H9 (cell line): ENCODE measurements at regions not wholly inside any gene's neighbourhood (a gene's known extent, or its start where the extent isn't known, plus 50 kb on each side); places are given as distances from the start of the nearest gene placed in this dataset.

Experiments
- DNase-seq: peaks from one replicate; pipeline ENCODE4 v3.0.0-alpha.2; 2017
- H2AFZ ChIP-seq: one replicate; pipeline ENCODE4 v1.6.1; 2013; ENCODE audit warnings: mild to moderate bottlenecking, low read length, control low read depth, moderate library complexity
- H2AK5ac ChIP-seq: 2 replicates; pipeline ENCODE4 v1.6.1; 2013; ENCODE audit warnings: low read length, control low read depth, mixed read lengths; ENCODE audit not compliant: insufficient read length
- H2BK120ac ChIP-seq: one replicate; pipeline ENCODE4 v1.6.1; 2013; ENCODE audit warnings: low read depth, mild to moderate bottlenecking, low read length, control low read depth, inconsistent platforms; ENCODE audit not compliant: poor library complexity, severe bottlenecking
- H2BK12ac ChIP-seq: 2 replicates; pipeline ENCODE4 v1.6.1; 2013; ENCODE audit warnings: low read length, control low read depth, mixed read lengths, low read depth; ENCODE audit not compliant: insufficient read length
- H2BK15ac ChIP-seq: 2 replicates; pipeline ENCODE4 v1.6.1; 2013; ENCODE audit warnings: low read depth, low read length, control low read depth
- H2BK20ac ChIP-seq: one replicate; pipeline ENCODE4 v1.6.1; 2013; ENCODE audit warnings: low read depth, mild to moderate bottlenecking, low read length, control low read depth, inconsistent platforms; ENCODE audit not compliant: poor library complexity, severe bottlenecking
- H2BK5ac ChIP-seq: 2 replicates; pipeline ENCODE4 v1.6.1; 2013; ENCODE audit warnings: low read length, control low read depth, mixed read lengths; ENCODE audit not compliant: insufficient read length
- H3K14ac ChIP-seq: 2 replicates; pipeline ENCODE4 v1.6.1; 2013; ENCODE audit warnings: low read length, control low read depth; ENCODE audit not compliant: insufficient read depth
- H3K18ac ChIP-seq: 2 replicates; pipeline ENCODE4 v1.6.1; 2013; ENCODE audit warnings: low read depth, mild to moderate bottlenecking, mixed read lengths, low read length, control low read depth; ENCODE audit not compliant: insufficient read length
- H3K23ac ChIP-seq: 2 replicates; pipeline ENCODE4 v1.6.1; 2013; ENCODE audit warnings: low read length, control low read depth, mixed read lengths, low read depth; ENCODE audit not compliant: insufficient read length
- H3K23me2 ChIP-seq: 2 replicates; pipeline ENCODE4 v1.6.1; 2013; ENCODE audit warnings: low read depth, mild to moderate bottlenecking, mixed read lengths, low read length, control low read depth; ENCODE audit not compliant: insufficient read length, poor library complexity, severe bottlenecking
- H3K27ac ChIP-seq: 2 replicates; pipeline ENCODE4 v1.5.1; 2013; ENCODE audit warnings: low read length, control low read depth, mixed read lengths, low read depth; ENCODE audit not compliant: insufficient read length
- H3K27me3 ChIP-seq: 2 replicates; pipeline ENCODE4 v1.6.1; 2013; ENCODE audit warnings: low read length, control low read depth, inconsistent platforms; ENCODE audit not compliant: insufficient read depth
- H3K4ac ChIP-seq: 2 replicates; pipeline ENCODE4 v1.6.1; 2013; ENCODE audit warnings: low read depth, mild to moderate bottlenecking, control low read depth, inconsistent platforms, low read length, moderate library complexity
- H3K4me1 ChIP-seq: 2 replicates; pipeline ENCODE4 v1.6.1; 2013; ENCODE audit warnings: low read length, control low read depth, inconsistent platforms; ENCODE audit not compliant: insufficient read depth
- H3K4me2 ChIP-seq: 2 replicates; pipeline ENCODE4 v1.6.1; 2013; ENCODE audit warnings: low read length, control low read depth, mixed read lengths; ENCODE audit not compliant: insufficient read length, insufficient read depth
- H3K56ac ChIP-seq: 2 replicates; pipeline ENCODE4 v1.6.1; 2013; ENCODE audit warnings: low read depth, mild to moderate bottlenecking, mixed read lengths, low read length, control low read depth; ENCODE audit not compliant: insufficient read length
- H3K79me1 ChIP-seq: 2 replicates; pipeline ENCODE4 v1.6.1; 2013; ENCODE audit warnings: low read depth, mild to moderate bottlenecking, moderate library complexity, low read length, control low read depth, inconsistent platforms; ENCODE audit not compliant: insufficient read depth, poor library complexity, severe bottlenecking
- H3K79me2 ChIP-seq: 2 replicates; pipeline ENCODE4 v1.6.1; 2013; ENCODE audit warnings: low read length, control low read depth, inconsistent platforms; ENCODE audit not compliant: insufficient read depth
- H3K9ac ChIP-seq: 2 replicates; pipeline ENCODE4 v1.6.1; 2013; ENCODE audit warnings: low read length, control low read depth, mixed read lengths; ENCODE audit not compliant: insufficient read length; ENCODE audit errors: extremely low read depth
- H3K9me3 ChIP-seq: one replicate; pipeline ENCODE4 v1.6.1; 2013; ENCODE audit warnings: low read depth, low read length, inconsistent platforms; ENCODE audit not compliant: control insufficient read depth
- H3T11ph ChIP-seq: one replicate; pipeline ENCODE4 v1.6.1; 2013; ENCODE audit warnings: mild to moderate bottlenecking, low read length, control low read depth, inconsistent platforms
- H4K20me1 ChIP-seq: one replicate; pipeline ENCODE4 v1.6.1; 2013; ENCODE audit not compliant: control insufficient read depth, insufficient read length, insufficient read depth
- H4K5ac ChIP-seq: 2 replicates; pipeline ENCODE4 v1.6.1; 2013; ENCODE audit warnings: low read depth, mild to moderate bottlenecking, mixed read lengths, low read length, control low read depth; ENCODE audit not compliant: insufficient read length
- H4K8ac ChIP-seq: replicated peaks from 2 replicates; pipeline ENCODE4 v1.6.1; 2013; ENCODE audit warnings: low read length, control low read depth, mixed read lengths, low read depth; ENCODE audit not compliant: insufficient read length
- H4K91ac ChIP-seq: 2 replicates; pipeline ENCODE4 v1.6.1; 2013; ENCODE audit warnings: low read depth, mild to moderate bottlenecking, moderate library complexity, mixed read lengths, low read length, control low read depth; ENCODE audit not compliant: insufficient read length
- H3K27ac Mint-ChIP-seq, 3 experiments: 2 replicates in 2 of 3; 3 replicates in 1 of 3; pipeline ENCODE4 v1.8.0; 2020 to 2021; ENCODE audit warnings: mixed read lengths in 3 of 3, mild to moderate bottlenecking in 1 of 3, moderate library complexity in 1 of 3
- H3K27me3 Mint-ChIP-seq: 2 replicates; pipeline ENCODE4 v1.8.0; 2021; ENCODE audit warnings: low read depth, mild to moderate bottlenecking, moderate library complexity, mixed read lengths
- H3K36me3 Mint-ChIP-seq, 3 experiments: 2 replicates in 2 of 3; 3 replicates in 1 of 3; pipeline ENCODE4 v1.8.0; 2020 to 2021; ENCODE audit warnings: low read depth in 3 of 3, mixed read lengths in 3 of 3; ENCODE audit not compliant: insufficient read depth in 1 of 3
- H3K4me1 Mint-ChIP-seq, 2 experiments: 2 replicates each; pipeline ENCODE4 v1.8.0; 2020; ENCODE audit warnings: mixed read lengths in 2 of 2
- H3K4me3 Mint-ChIP-seq, 2 experiments: 2 replicates in 1 of 2; 3 replicates in 1 of 2; pipeline ENCODE4 v1.8.0; 2020 to 2021; ENCODE audit warnings: mild to moderate bottlenecking in 2 of 2, mixed read lengths in 2 of 2, moderate library complexity in 1 of 2
- H3K9me3 Mint-ChIP-seq, 2 experiments: 2 replicates in 1 of 2; 3 replicates in 1 of 2; pipeline ENCODE4 v1.8.0; 2020; ENCODE audit warnings: mild to moderate bottlenecking in 2 of 2, mixed read lengths in 2 of 2, moderate library complexity in 1 of 2
- WGBS: extraction: QIAGEN DNeasy Blood & Tissue Kit; methylation state at CpG from one replicate; pipeline ENCODE4 v1.1.7; 2013; ENCODE audit warnings: missing lambda C conversion rate, low lambda C conversion rate, mixed read lengths; ENCODE audit not compliant: insufficient read length; ENCODE audit errors: extremely low coverage; 5-methylcytosine and 5-hydroxymethylcytosine counted together
- TF ChIP-seq, protein P1 (sequence below): fragments of 200-600 bp; sonication (generic); conservative IDR thresholded peaks from 3 replicates; pipeline ENCODE4 v1.8.0; 2021; ENCODE audit warnings: antibody characterized with exemption, mild to moderate bottlenecking

DNA sequence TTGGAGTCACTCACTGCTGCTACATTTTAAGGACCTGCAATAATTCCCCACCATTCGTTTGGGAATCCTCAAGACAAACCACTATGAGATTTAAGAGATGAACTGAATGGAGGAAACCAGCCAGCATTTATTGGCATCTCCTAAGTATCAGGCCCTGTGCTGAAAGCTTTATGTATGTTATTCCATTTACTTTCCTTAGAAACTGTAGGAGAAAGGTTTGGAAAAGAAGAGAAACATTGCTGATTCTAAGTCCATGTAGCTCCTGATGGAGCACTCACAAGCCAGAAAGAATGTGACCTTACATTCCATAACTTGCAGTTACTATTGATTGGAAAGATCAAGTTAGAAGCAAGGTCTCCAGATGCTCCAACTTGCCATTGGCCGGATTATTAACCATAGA is 267.4 kb downstream of the GAS1 start:
- no peaks in the 10 kb centered on the region for H3K9me3 ChIP-seq
- H3K4me1 Mint-ChIP-seq: no peaks in the 10 kb centered on the region
- H3K79me2 ChIP-seq: no peaks in the 10 kb centered on the region
- no CpG with 5 or more reads among the region's 2 CpGs for WGBS
- no peak overlapping the region for H4K5ac ChIP-seq
- no peak overlapping the region for H2BK5ac ChIP-seq
- H3K9me3 Mint-ChIP-seq: no peaks in the 10 kb centered on the region
- no peaks in the 10 kb centered on the region for H4K20me1 ChIP-seq
- H3T11ph ChIP-seq: no peak overlapping the region
- H2BK15ac ChIP-seq: no peak overlapping the region
- no peak overlapping the region for H2BK120ac ChIP-seq
- no peaks in the 10 kb centered on the region for H3K23me2 ChIP-seq
- TF ChIP-seq, protein P1, sequence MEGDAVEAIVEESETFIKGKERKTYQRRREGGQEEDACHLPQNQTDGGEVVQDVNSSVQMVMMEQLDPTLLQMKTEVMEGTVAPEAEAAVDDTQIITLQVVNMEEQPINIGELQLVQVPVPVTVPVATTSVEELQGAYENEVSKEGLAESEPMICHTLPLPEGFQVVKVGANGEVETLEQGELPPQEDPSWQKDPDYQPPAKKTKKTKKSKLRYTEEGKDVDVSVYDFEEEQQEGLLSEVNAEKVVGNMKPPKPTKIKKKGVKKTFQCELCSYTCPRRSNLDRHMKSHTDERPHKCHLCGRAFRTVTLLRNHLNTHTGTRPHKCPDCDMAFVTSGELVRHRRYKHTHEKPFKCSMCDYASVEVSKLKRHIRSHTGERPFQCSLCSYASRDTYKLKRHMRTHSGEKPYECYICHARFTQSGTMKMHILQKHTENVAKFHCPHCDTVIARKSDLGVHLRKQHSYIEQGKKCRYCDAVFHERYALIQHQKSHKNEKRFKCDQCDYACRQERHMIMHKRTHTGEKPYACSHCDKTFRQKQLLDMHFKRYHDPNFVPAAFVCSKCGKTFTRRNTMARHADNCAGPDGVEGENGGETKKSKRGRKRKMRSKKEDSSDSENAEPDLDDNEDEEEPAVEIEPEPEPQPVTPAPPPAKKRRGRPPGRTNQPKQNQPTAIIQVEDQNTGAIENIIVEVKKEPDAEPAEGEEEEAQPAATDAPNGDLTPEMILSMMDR: no peak
- no peak overlapping the region for H3K14ac ChIP-seq
- H3K27me3 ChIP-seq: no peaks in the 10 kb centered on the region
- H2AK5ac ChIP-seq: no peak overlapping the region
- no peak overlapping the region for H4K8ac ChIP-seq
- H2BK20ac ChIP-seq: no peak overlapping the region
- no peak overlapping the region for H2AFZ ChIP-seq
- no peaks in the 10 kb centered on the region for H3K79me1 ChIP-seq
- H3K56ac ChIP-seq: no peak overlapping the region
- no peak for DNase-seq
- no peak overlapping the region for H3K27ac ChIP-seq
- H3K18ac ChIP-seq: no peak overlapping the region
- H3K23ac ChIP-seq: no peak overlapping the region
- H3K27ac Mint-ChIP-seq: no peak overlapping the region
- H4K91ac ChIP-seq: no peak overlapping the region
- H3K9ac ChIP-seq: no peak overlapping the region
- H2BK12ac ChIP-seq: no peak overlapping the region
- no peak overlapping the region for H3K4me2 ChIP-seq
- H3K4ac ChIP-seq: no peak overlapping the region
- H3K4me1 ChIP-seq: no peaks in the 10 kb centered on the region
- no peaks in the 10 kb centered on the region; the same call in 1 of the 2 replicates for H3K27me3 Mint-ChIP-seq
- no peaks in the 10 kb centered on the region for H3K36me3 Mint-ChIP-seq
- H3K4me3 Mint-ChIP-seq: no peak overlapping the region
